Panc1 (cell line): ENCODE measurements at regions not wholly inside any gene's neighbourhood (a gene's known extent, or its start where the extent isn't known, plus 50 kb on each side); places are given as distances from the start of the nearest gene placed in this dataset.

ENCODE experiments used
- ATAC-seq: fragments of 200-7000 bp; cut with Tn5 transposase; 2 replicates; pipeline ENCODE4 v1.9.1; 2020; ENCODE audit warnings: mild to moderate bottlenecking, moderate library complexity
- BruUV-seq: library from RNA; stranded (reverse); fragments of 400-500 nt; replicated peaks from 2 replicates; lab custom pipeline; 2021; lab: Mats Ljungman, UMichigan
- CTCF ChIA-PET: fragments of 300-600 bp; sonication (Branson Sonifier 250); formaldehyde crosslinking; loops from one replicate; lab custom pipeline; 2022; ENCODE audit warnings: antibody characterized with exemption; lab: Charles Lee
- POLR2A ChIA-PET: fragments of 300-600 bp; sonication (Branson Sonifier 250); formaldehyde crosslinking; loops from one replicate; lab custom pipeline; 2022; ENCODE audit warnings: antibody characterized with exemption; lab: Charles Lee
- DNase-seq: peaks from one replicate; pipeline ENCODE4 v3.0.0-alpha.2; 2010; ENCODE audit warnings: low read depth, low spot score
- H3K27ac ChIP-seq: 2 replicates; pipeline ENCODE4 v1.5.1; 2011; ENCODE audit warnings: mild to moderate bottlenecking, low read length, inconsistent platforms
- H3K27me3 ChIP-seq: fragments of 200-500 bp; sonication (Bioruptor generic); 2 replicates; pipeline ENCODE4 v1.6.0; 2014; ENCODE audit warnings: low read length, inconsistent platforms; ENCODE audit not compliant: control insufficient read depth, insufficient read depth
- H3K36me3 ChIP-seq: fragments of 200-500 bp; sonication (Bioruptor generic); 2 replicates; pipeline ENCODE4 v1.5.1; 2014; ENCODE audit warnings: inconsistent platforms, mild to moderate bottlenecking, low read length, moderate library complexity; ENCODE audit not compliant: control insufficient read depth, insufficient read depth
- H3K4me1 ChIP-seq: 2 replicates; pipeline ENCODE4 v1.5.1; 2011; ENCODE audit warnings: inconsistent platforms, mild to moderate bottlenecking, low read length, moderate library complexity; ENCODE audit not compliant: control insufficient read depth, insufficient read depth
- H3K4me3 ChIP-seq, 2 experiments: 2 replicates each; pipeline ENCODE4 v1.5.1; 2011 to 2012; ENCODE audit warnings: low read depth in 2 of 2, low read length in 2 of 2, mild to moderate bottlenecking in 2 of 2, inconsistent platforms in 1 of 2, moderate library complexity in 1 of 2
- H3K9me3 ChIP-seq: fragments of 200-500 bp; sonication (Bioruptor generic); 2 replicates; pipeline ENCODE4 v1.5.1; 2014; ENCODE audit warnings: low read depth, mild to moderate bottlenecking, inconsistent platforms, low read length, moderate library complexity; ENCODE audit not compliant: control insufficient read depth, insufficient read depth
- CTCF ChIP-seq: fragments of 450-650 bp; IDR thresholded peaks from 2 replicates; pipeline ENCODE4 v1.5.1; 2017; ENCODE audit warnings: mild to moderate bottlenecking
- POLR2AphosphoS5 ChIP-seq: IDR thresholded peaks from 2 replicates; pipeline ENCODE4 v1.6.1; 2012; ENCODE audit warnings: mild to moderate bottlenecking, low read depth, low read length, moderate library complexity
- REST ChIP-seq, 2 experiments: IDR thresholded peaks; 2 replicates each; pipeline ENCODE4 v1.6.1; 2011 to 2012; ENCODE audit warnings: low read depth in 2 of 2, control low read depth in 1 of 2, low read length in 1 of 2, mild to moderate bottlenecking in 1 of 2, moderate library complexity in 1 of 2; ENCODE audit not compliant: insufficient read depth in 1 of 2
- SIN3A ChIP-seq: IDR thresholded peaks from 2 replicates; pipeline ENCODE4 v1.6.1; 2012; ENCODE audit warnings: low read depth, mild to moderate bottlenecking, low read length, moderate library complexity, borderline replicate concordance; ENCODE audit not compliant: insufficient read depth
- TCF7L2 ChIP-seq: IDR thresholded peaks from 2 replicates; pipeline ENCODE4 v1.6.1; 2011; ENCODE audit warnings: mild to moderate bottlenecking, low read depth, low read length, inconsistent platforms
- in situ Hi-C: cut with HindIII; loops from 2 replicates; pipeline ENCODE4 v1.10.0; 2016; ENCODE audit warnings: low sequenced_read_pairs, low pct_unique_long_range_greater_than_20kb
- intact Hi-C: fragments of 100-400 bp; cut with micrococcal nuclease; formaldehyde crosslinking; loops from one replicate; pipeline ENCODE4 v1.10.0; 2022; ENCODE audit not compliant: unreplicated experiment

- BruUV-seq = no TSS peak
- no peak for DNase-seq
- ATAC-seq = no peak
- CTCF ChIA-PET = no interaction called here
- Histone ChIP-seq H3K27ac (no peak overlapping the region), H3K36me3 (no peaks in the 10 kb centered on the region), H3K4me3 (no peak overlapping the region), H3K9me3 (no peaks in the 10 kb centered on the region), H3K27me3 (no peaks in the 10 kb centered on the region), H3K4me1 (no peaks in the 10 kb centered on the region)
- no peak for TF ChIP-seq TCF7L2
- no peak for TF ChIP-seq CTCF
- no peak for TF ChIP-seq SIN3A
- no peak for TF ChIP-seq POLR2AphosphoS5
- TF ChIP-seq REST (IDR thresholded peaks at IDR 0.05; ENCODE audit: insufficient read depth in 1 of 2, low read depth in 2 of 2, low read length in 1 of 2) = no peak
- in situ Hi-C loops = no loop called here
- POLR2A ChIA-PET = no interaction called here
- intact Hi-C loops = no loop called here
Measured at GRCh38 chr5:4078544-4078943, 482.9 kb downstream of the IRX1 start.

GRCh38 chr5:4079831-4080230, 484.2 kb downstream of the IRX1 start:
- ATAC-seq (no peak), DNase-seq (no peak)
- BruUV-seq = no TSS peak
- in situ Hi-C loops (no loop called here), intact Hi-C loops (no loop called here)
- H3K9me3 ChIP-seq = no peaks in the 10 kb centered on the region
- no peak overlapping the region for H3K27ac ChIP-seq
- TF ChIP-seq POLR2AphosphoS5 (no peak), REST (IDR thresholded peaks at IDR 0.05; ENCODE audit: insufficient read depth in 1 of 2, low read depth in 2 of 2, low read length in 1 of 2) (no peak), CTCF (no peak), SIN3A (no peak), TCF7L2 (no peak)
- H3K27me3 ChIP-seq = no peaks in the 10 kb centered on the region
- H3K4me1 ChIP-seq = no peaks in the 10 kb centered on the region
- CTCF ChIA-PET = no interaction called here
- no peaks in the 10 kb centered on the region for H3K36me3 ChIP-seq
- no peak overlapping the region for H3K4me3 ChIP-seq
- POLR2A ChIA-PET = no interaction called here
